H1 (cell line): ENCODE measurements at regions not wholly inside any gene's neighbourhood (a gene's known extent, or its start where the extent isn't known, plus 50 kb on each side); places are given as distances from the start of the nearest gene placed in this dataset.

ENCODE experiments used
- CHD2 ChIP-seq: IDR thresholded peaks from 2 replicates; pipeline ENCODE4 v1.6.1; 2012; ENCODE audit warnings: low read length, improper control_type of control experiment
- KDM5A ChIP-seq: fragments of 200-600 bp; IDR thresholded peaks from 2 replicates; pipeline ENCODE4 v1.7.1; 2012; ENCODE audit warnings: mild to moderate bottlenecking, low read length, inconsistent platforms, mixed read lengths
- SIN3A ChIP-seq, 2 experiments: IDR thresholded peaks in 1 of 2; conservative IDR thresholded peaks in 1 of 2; 2 replicates each; pipeline ENCODE4 v1.6.1; 2011 to 2012; ENCODE audit warnings: low read length in 2 of 2, improper control_type of control experiment in 1 of 2, low read depth in 1 of 2, mild to moderate bottlenecking in 1 of 2
- TF ChIP-seq, protein P1 (sequence below): IDR thresholded peaks from 2 replicates; pipeline ENCODE4 v1.6.1; 2012; ENCODE audit warnings: low read length, inconsistent platforms

DNA sequence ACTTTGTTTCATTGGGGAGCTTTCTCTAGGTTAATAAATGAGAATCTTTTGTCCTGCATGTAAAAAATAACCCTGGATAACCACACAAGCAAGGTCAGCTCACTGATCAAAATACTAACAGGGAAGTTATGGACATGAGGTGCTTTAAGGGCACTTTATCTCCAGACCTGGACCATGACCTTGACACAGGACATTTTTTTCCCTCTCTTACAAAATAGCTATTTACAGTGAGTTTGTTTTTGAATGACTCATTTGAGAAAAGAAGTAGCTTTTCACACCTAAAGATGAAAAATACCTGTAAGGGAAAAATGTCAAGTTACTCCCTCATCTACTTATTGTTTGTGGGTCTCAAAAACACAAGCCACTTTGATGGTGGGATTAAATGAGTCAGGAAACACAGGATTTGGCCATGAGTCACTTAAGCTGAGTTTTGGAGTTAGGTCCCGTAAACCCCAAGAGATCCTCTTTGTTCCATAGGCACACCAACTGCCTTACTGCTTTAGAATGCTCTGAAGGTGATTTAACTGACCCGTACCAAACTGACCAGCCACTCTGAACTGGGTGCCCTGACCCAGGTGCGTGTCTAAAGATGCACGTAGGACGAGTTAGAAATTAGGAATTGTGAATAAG lies 479.3 kb upstream of the NXPH2 start (continued):
- TF ChIP-seq, protein P1, sequence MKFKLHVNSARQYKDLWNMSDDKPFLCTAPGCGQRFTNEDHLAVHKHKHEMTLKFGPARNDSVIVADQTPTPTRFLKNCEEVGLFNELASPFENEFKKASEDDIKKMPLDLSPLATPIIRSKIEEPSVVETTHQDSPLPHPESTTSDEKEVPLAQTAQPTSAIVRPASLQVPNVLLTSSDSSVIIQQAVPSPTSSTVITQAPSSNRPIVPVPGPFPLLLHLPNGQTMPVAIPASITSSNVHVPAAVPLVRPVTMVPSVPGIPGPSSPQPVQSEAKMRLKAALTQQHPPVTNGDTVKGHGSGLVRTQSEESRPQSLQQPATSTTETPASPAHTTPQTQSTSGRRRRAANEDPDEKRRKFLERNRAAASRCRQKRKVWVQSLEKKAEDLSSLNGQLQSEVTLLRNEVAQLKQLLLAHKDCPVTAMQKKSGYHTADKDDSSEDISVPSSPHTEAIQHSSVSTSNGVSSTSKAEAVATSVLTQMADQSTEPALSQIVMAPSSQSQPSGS = no peak
- TF ChIP-seq SIN3A (conservative IDR thresholded peaks at IDR 0.05 in 1 of 2, IDR thresholded peaks at IDR 0.05 in 1 of 2; ENCODE audit: low read depth in 1 of 2, low read length in 2 of 2) (no peak), CHD2 (no peak), KDM5A (no peak)
- TF ChIP-seq, all 59 proteins: peak for 0
